MM.1S (cell line): ENCODE measurements at regions not wholly inside any gene's neighbourhood (a gene's known extent, or its start where the extent isn't known, plus 50 kb on each side); places are given as distances from the start of the nearest gene placed in this dataset.

ENCODE experiments used
- CTCF ChIP-seq: fragments of 300-600 bp; sonication (generic); IDR thresholded peaks from 2 replicates; pipeline ENCODE4 v1.5.1; 2016; ENCODE audit warnings: antibody characterized with exemption, low read length, mixed read lengths
- EZH2 ChIP-seq: fragments of 300-600 bp; sonication (generic); optimal IDR thresholded peaks from 2 replicates; pipeline ENCODE3; 2017; ENCODE audit warnings: low read depth, mild to moderate bottlenecking, antibody characterized with exemption, low read length, mixed read lengths
- EZH2phosphoT487 ChIP-seq: fragments of 300-600 bp; sonication (generic); IDR thresholded peaks from 2 replicates; pipeline ENCODE4 v1.6.1; 2018; ENCODE audit warnings: antibody characterized with exemption, low read length

GRCh38 chr7:119223930-119224329 is 999.4 kb downstream of the ANKRD7 start:
- no peak for TF ChIP-seq CTCF
- no peak for TF ChIP-seq EZH2
- TF ChIP-seq EZH2phosphoT487: no peak
